C4-2B (cell line): ENCODE measurements at regions not wholly inside any gene's neighbourhood (a gene's known extent, or its start where the extent isn't known, plus 50 kb on each side); places are given as distances from the start of the nearest gene placed in this dataset.

Source experiments
- ZFX ChIP-seq: fragments of 450-650 bp; IDR thresholded peaks from 2 replicates; pipeline ENCODE4 v1.6.1; 2017
- TF ChIP-seq, protein P1 (sequence below): fragments of 450-650 bp; conservative IDR thresholded peaks from 2 replicates; pipeline ENCODE4 v1.5.1; 2017; ENCODE audit warnings: mild to moderate bottlenecking

DNA sequence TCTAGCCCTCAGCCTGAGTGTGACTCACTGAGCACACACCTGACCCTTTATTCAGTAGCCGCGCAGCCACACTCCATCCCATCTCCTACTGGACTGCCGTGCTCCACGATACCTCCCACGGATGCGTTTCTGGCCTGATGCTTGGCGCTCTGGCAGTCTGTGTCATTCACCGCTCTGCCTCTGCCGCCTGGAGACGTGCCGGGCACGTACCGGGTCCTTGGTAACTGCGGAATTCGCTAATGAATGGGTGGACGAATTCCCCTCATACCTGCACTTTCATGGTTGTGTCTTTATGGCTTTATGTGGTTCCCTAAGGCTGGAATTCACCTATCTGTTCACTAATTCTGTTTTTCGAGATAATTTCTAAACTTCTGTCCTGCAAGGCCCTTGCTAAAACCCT is 405.7 kb downstream of the QKI start:
- TF ChIP-seq, protein P1, sequence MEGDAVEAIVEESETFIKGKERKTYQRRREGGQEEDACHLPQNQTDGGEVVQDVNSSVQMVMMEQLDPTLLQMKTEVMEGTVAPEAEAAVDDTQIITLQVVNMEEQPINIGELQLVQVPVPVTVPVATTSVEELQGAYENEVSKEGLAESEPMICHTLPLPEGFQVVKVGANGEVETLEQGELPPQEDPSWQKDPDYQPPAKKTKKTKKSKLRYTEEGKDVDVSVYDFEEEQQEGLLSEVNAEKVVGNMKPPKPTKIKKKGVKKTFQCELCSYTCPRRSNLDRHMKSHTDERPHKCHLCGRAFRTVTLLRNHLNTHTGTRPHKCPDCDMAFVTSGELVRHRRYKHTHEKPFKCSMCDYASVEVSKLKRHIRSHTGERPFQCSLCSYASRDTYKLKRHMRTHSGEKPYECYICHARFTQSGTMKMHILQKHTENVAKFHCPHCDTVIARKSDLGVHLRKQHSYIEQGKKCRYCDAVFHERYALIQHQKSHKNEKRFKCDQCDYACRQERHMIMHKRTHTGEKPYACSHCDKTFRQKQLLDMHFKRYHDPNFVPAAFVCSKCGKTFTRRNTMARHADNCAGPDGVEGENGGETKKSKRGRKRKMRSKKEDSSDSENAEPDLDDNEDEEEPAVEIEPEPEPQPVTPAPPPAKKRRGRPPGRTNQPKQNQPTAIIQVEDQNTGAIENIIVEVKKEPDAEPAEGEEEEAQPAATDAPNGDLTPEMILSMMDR = no peak
- no peak for TF ChIP-seq ZFX
